ENCODE measurements at regions not wholly inside any gene's neighbourhood (a gene's known extent, or its start where the extent isn't known, plus 50 kb on each side); places are given as distances from the start of the nearest gene placed in this dataset.

DNA sequence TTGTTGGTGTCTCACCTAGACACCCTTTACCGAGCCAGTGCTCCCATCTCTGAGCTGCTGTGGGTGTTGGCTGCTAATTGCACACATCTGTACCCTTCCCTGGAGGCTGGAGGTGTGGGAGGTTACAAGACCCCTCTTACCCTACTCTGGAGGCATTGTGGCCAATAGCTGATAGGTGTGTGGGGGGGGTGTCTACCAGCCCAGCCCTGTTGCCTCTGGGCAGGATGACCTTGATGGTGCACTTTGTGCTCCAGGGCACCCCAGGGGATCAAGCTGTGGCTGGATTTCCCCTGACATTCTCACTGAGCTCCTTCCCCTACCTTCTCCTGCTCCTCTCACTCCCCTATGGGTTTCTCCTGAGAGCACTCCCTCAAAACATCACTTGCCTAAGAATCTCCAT is 104.7 kb upstream of the ADPGK start:
- H3K4me3 Mint-ChIP-seq (ENCODE audit: unreplicated experiment) = no peak overlapping the region
- DNase-seq = no peak
- ChIA-PET CTCF (no interaction called here), POLR2A (no interaction called here)
- H3K27ac Mint-ChIP-seq (ENCODE audit: unreplicated experiment) = no peak overlapping the region
- TF ChIP-seq, protein P1, sequence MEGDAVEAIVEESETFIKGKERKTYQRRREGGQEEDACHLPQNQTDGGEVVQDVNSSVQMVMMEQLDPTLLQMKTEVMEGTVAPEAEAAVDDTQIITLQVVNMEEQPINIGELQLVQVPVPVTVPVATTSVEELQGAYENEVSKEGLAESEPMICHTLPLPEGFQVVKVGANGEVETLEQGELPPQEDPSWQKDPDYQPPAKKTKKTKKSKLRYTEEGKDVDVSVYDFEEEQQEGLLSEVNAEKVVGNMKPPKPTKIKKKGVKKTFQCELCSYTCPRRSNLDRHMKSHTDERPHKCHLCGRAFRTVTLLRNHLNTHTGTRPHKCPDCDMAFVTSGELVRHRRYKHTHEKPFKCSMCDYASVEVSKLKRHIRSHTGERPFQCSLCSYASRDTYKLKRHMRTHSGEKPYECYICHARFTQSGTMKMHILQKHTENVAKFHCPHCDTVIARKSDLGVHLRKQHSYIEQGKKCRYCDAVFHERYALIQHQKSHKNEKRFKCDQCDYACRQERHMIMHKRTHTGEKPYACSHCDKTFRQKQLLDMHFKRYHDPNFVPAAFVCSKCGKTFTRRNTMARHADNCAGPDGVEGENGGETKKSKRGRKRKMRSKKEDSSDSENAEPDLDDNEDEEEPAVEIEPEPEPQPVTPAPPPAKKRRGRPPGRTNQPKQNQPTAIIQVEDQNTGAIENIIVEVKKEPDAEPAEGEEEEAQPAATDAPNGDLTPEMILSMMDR (IDR thresholded peaks at IDR 0.05; ENCODE audit: insufficient read depth in 1 of 2, low read depth in 1 of 2, low read length in 1 of 2, severe bottlenecking in 1 of 2, unreplicated experiment in 1 of 2) = no peak
- no TSS peak for BruUV-seq (replicated peaks)
- intact Hi-C loops (cut with micrococcal nuclease; ENCODE audit: unreplicated experiment) = no loop called here
- H3K9me3 Mint-ChIP-seq (ENCODE audit: unreplicated experiment) = peaks cover 1% of the 10 kb centered on the region
- H3K36me3 Mint-ChIP-seq (ENCODE audit: insufficient read depth, unreplicated experiment) = no peaks in the 10 kb centered on the region
- no peaks in the 10 kb centered on the region for H3K4me1 ChIP-seq
- H3K27me3 Mint-ChIP-seq (ENCODE audit: insufficient read depth, unreplicated experiment) = peaks cover 16% of the 10 kb centered on the region
- H3K4me3 ChIP-seq (ENCODE audit: low read depth, low read length) = no peak overlapping the region
- H3K9me3 ChIP-seq = no peaks in the 10 kb centered on the region
- H3K27me3 ChIP-seq (replicated peaks; ENCODE audit: control insufficient read depth, insufficient read depth, low read length) = no peaks in the 10 kb centered on the region
- no peaks in the 10 kb centered on the region for H3K36me3 ChIP-seq (ENCODE audit: control insufficient read depth, insufficient read depth, low read length)
- H3K4me1 Mint-ChIP-seq (ENCODE audit: low read depth, unreplicated experiment) = no peaks in the 10 kb centered on the region

DNA sequence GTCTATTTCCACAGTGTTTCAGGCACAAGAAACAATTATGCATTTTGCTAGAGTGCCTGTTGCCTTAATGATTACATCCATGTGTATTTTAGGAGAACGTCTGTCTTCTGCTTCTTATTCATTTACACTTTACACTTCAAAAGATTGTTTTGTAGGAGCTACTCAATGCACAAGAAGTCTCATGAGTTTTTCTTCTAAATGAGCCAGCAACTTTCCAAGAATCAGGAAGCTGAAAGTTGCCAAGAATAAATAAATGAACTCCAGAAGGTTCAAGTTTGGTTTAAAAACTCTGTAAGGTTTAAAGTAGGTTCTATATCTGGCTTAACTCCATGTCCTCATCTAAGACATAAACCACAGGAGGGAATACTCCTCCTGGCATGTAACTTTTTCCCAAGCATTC is 103.8 kb upstream of the ADPGK start:
- Histone ChIP-seq H3K36me3 (ENCODE audit: control insufficient read depth, insufficient read depth, low read length) (no peaks in the 10 kb centered on the region), H3K4me3 (ENCODE audit: low read depth, low read length) (no peak overlapping the region), H3K9me3 (no peaks in the 10 kb centered on the region), H3K27me3 (replicated peaks; ENCODE audit: control insufficient read depth, insufficient read depth, low read length) (no peaks in the 10 kb centered on the region), H3K4me1 (no peaks in the 10 kb centered on the region)
- no peaks in the 10 kb centered on the region for H3K36me3 Mint-ChIP-seq (ENCODE audit: insufficient read depth, unreplicated experiment)
- DNase-seq = no peak
- ChIA-PET POLR2A (no interaction called here), CTCF (no interaction called here)
- H3K4me3 Mint-ChIP-seq (ENCODE audit: unreplicated experiment) = no peak overlapping the region
- peaks cover 10% of the 10 kb centered on the region for H3K9me3 Mint-ChIP-seq (ENCODE audit: unreplicated experiment)
- no TSS peak for BruUV-seq (replicated peaks)
- no peak overlapping the region for H3K27ac Mint-ChIP-seq (ENCODE audit: unreplicated experiment)
- H3K27me3 Mint-ChIP-seq (ENCODE audit: insufficient read depth, unreplicated experiment) = peaks cover 16% of the 10 kb centered on the region
- H3K4me1 Mint-ChIP-seq (ENCODE audit: low read depth, unreplicated experiment) = no peaks in the 10 kb centered on the region
- intact Hi-C loops (cut with micrococcal nuclease; ENCODE audit: unreplicated experiment) = no loop called here
- TF ChIP-seq, protein P1 (IDR thresholded peaks at IDR 0.05; ENCODE audit: insufficient read depth in 1 of 2, low read depth in 1 of 2, low read length in 1 of 2, severe bottlenecking in 1 of 2, unreplicated experiment in 1 of 2) = no peak

DNA sequence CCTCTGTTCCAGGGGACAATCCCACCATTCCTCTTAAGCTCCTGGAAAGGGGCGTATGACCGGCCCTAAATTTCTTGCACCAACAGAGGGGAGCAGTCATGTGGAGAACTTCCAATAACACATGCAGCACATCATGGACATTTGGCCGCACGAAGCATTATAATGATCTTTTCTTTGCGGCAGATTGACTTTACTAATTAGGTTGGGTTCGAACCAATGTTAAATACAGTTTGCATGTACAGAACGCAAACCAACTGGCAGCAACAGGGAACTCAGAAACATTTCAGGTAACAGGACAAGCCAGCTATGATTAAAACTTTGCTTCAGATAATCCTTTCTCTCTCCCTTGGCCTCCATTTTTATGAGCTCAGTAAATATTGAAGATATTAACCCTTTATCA is 100.8 kb upstream of the ADPGK start:
- no peak for DNase-seq
- Mint-ChIP-seq H3K27ac (ENCODE audit: unreplicated experiment) (no peak overlapping the region), H3K4me3 (ENCODE audit: unreplicated experiment) (no peak overlapping the region), H3K9me3 (ENCODE audit: unreplicated experiment) (peaks cover 14% of the 10 kb centered on the region), H3K4me1 (ENCODE audit: low read depth, unreplicated experiment) (no peaks in the 10 kb centered on the region), H3K27me3 (ENCODE audit: insufficient read depth, unreplicated experiment) (peaks cover 10% of the 10 kb centered on the region), H3K36me3 (ENCODE audit: insufficient read depth, unreplicated experiment) (no peaks in the 10 kb centered on the region)
- Histone ChIP-seq H3K9me3 (peaks cover 3% of the 10 kb centered on the region; the same call in 1 of the 2 replicates), H3K4me1 (no peaks in the 10 kb centered on the region), H3K36me3 (ENCODE audit: control insufficient read depth, insufficient read depth, low read length) (no peaks in the 10 kb centered on the region), H3K4me3 (ENCODE audit: low read depth, low read length) (no peak overlapping the region), H3K27me3 (replicated peaks; ENCODE audit: control insufficient read depth, insufficient read depth, low read length) (no peaks in the 10 kb centered on the region)
- intact Hi-C loops (cut with micrococcal nuclease; ENCODE audit: unreplicated experiment) = no loop called here
- CTCF ChIA-PET = no interaction called here
- no TSS peak for BruUV-seq (replicated peaks)
- POLR2A ChIA-PET = no interaction called here
- TF ChIP-seq, protein P1 (IDR thresholded peaks at IDR 0.05; ENCODE audit: insufficient read depth in 1 of 2, low read depth in 1 of 2, low read length in 1 of 2, severe bottlenecking in 1 of 2, unreplicated experiment in 1 of 2) = no peak

Measured in Caco-2 (cell line).